CD4-positive, alpha-beta T cell treated with Interleukin-4 for 4 hours (primary cell): ENCODE measurements at regions not wholly inside any gene's neighbourhood (a gene's known extent, or its start where the extent isn't known, plus 50 kb on each side); places are given as distances from the start of the nearest gene placed in this dataset.
"Not testable (repeated sequence)": the region's sequence is repeated elsewhere in the genome, so short reads cannot be mapped to it uniquely, and the experiment has no call there.

ENCODE experiments used
- DNase-seq: peaks from one replicate; pipeline ENCODE4 v3.0.0-alpha.2; 2020

- DNase-seq: no peak
Observed at GRCh38 chr14:89514601-89515000, 97.6 kb upstream of the FOXN3 start.

- no peak for DNase-seq
Observed at GRCh38 chr14:89509891-89510290, 92.9 kb upstream of the FOXN3 start.

- DNase-seq: no peak
Observed at GRCh38 chr14:89508863-89509262, 91.8 kb upstream of the FOXN3 start.

GRCh38 chr14:89507926-89508460 lies 91.0 kb upstream of the FOXN3 start:
- DNase-seq: no peak

GRCh38 chr14:89507521-89507920 lies 90.5 kb upstream of the FOXN3 start:
- DNase-seq: peak; percentile 56

- not testable (repeated sequence) for DNase-seq
Observed at GRCh38 chr14:89506891-89507452, 89.9 kb upstream of the FOXN3 start.

- DNase-seq: peak; percentile 28
Observed at GRCh38 chr14:89504602-89505313, 87.7 kb upstream of the FOXN3 start.

- no peak for DNase-seq
Observed at GRCh38 chr14:89504091-89504490, 87.1 kb upstream of the FOXN3 start.

- DNase-seq: no peak
Observed at GRCh38 chr14:89503431-89503996, 86.5 kb upstream of the FOXN3 start.

- no peak for DNase-seq
Observed at GRCh38 chr14:89502966-89503365, 85.9 kb upstream of the FOXN3 start.

GRCh38 chr14:89501381-89501780 lies 84.3 kb upstream of the FOXN3 start:
- no peak for DNase-seq

GRCh38 chr14:89500303-89500702 lies 83.3 kb upstream of the FOXN3 start:
- DNase-seq: no peak

- DNase-seq: no peak
Observed at GRCh38 chr14:89498878-89499277, 81.8 kb upstream of the FOXN3 start.

GRCh38 chr14:89495718-89496117 lies 78.7 kb upstream of the FOXN3 start:
- no peak for DNase-seq

- DNase-seq: no peak
Observed at GRCh38 chr14:89493877-89494634, 77.0 kb upstream of the FOXN3 start.

GRCh38 chr14:89493406-89493805 lies 76.4 kb upstream of the FOXN3 start:
- no peak for DNase-seq

- DNase-seq: no peak
Observed at GRCh38 chr14:89491711-89492381, 74.8 kb upstream of the FOXN3 start.

GRCh38 chr14:89490466-89490865 lies 73.4 kb upstream of the FOXN3 start:
- no peak for DNase-seq

GRCh38 chr14:89489761-89490437 lies 72.9 kb upstream of the FOXN3 start:
- DNase-seq: no peak

- no peak for DNase-seq
Observed at GRCh38 chr14:89486961-89487360, 69.9 kb upstream of the FOXN3 start.

GRCh38 chr14:89486505-89486904 lies 69.5 kb upstream of the FOXN3 start:
- no peak for DNase-seq

GRCh38 chr14:89485264-89485663 lies 68.2 kb upstream of the FOXN3 start:
- no peak for DNase-seq
